Uterus (tissue), 3 donors: ENCODE measurements at regions not wholly inside any gene's neighbourhood (a gene's known extent, or its start where the extent isn't known, plus 50 kb on each side); places are given as distances from the start of the nearest gene placed in this dataset.

Experiments
- DNase-seq, 2 donors: peaks; one replicate each; pipeline ENCODE4 v3.0.0-alpha.2; 2019 to 2020
- H3K27ac ChIP-seq, 2 donors: fragments of 200-600 bp; sonication (generic); 1 replicate in 1 of 2; 2 replicates in 1 of 2; pipeline ENCODE4 v1.5.1; 2016 to 2018
- H3K27me3 ChIP-seq, 2 donors: fragments of 200-600 bp; sonication (generic); one replicate each; pipeline ENCODE4 v1.5.1; 2018 to 2019; ENCODE audit warnings: control low read depth in 1 of 2
- H3K36me3 ChIP-seq, 2 donors: fragments of 200-600 bp; sonication (generic); one replicate each; pipeline ENCODE4 v1.5.1; 2019; ENCODE audit warnings: control low read depth in 1 of 2
- H3K4me1 ChIP-seq, 2 donors: fragments of 200-600 bp; sonication (generic); one replicate each; pipeline ENCODE4 v1.5.1; 2018 to 2019; ENCODE audit warnings: control low read depth in 1 of 2
- H3K4me3 ChIP-seq, 2 donors: fragments of 200-600 bp; sonication (generic); 1 replicate in 1 of 2; 2 replicates in 1 of 2; pipeline ENCODE4 v1.5.1; 2018 to 2019; ENCODE audit warnings: mild to moderate bottlenecking in 1 of 2
- H3K9me3 ChIP-seq, 2 donors: fragments of 200-600 bp; sonication (generic); one replicate each; pipeline ENCODE4 v1.5.1; 2019; ENCODE audit warnings: control low read depth in 1 of 2
- CTCF ChIP-seq, 4 experiments: fragments of 200-600 bp in 2 of 4; fragments of 450-650 bp in 2 of 4; sonication (generic) in 2 of 4; IDR thresholded peaks; one replicate each; pipeline ENCODE4 v1.5.1; 2016 to 2019; ENCODE audit warnings: antibody characterized with exemption in 4 of 4, mild to moderate bottlenecking in 2 of 4, moderate library complexity in 1 of 4
- POLR2A ChIP-seq, 2 donors: fragments of 450-650 bp; IDR thresholded peaks; one replicate each; pipeline ENCODE4 v1.6.1; 2016; ENCODE audit warnings: antibody characterized with exemption in 2 of 2, mild to moderate bottlenecking in 1 of 2, moderate library complexity in 1 of 2
- intact Hi-C: fragments of 100-400 bp; cut with DNase I; formaldehyde crosslinking; loops from one replicate; pipeline ENCODE4 v1.15.1; 2023; ENCODE audit warnings: low total_unique reads
- donor health status: DM: yes; HTN: yes; CAD: no.

DNA sequence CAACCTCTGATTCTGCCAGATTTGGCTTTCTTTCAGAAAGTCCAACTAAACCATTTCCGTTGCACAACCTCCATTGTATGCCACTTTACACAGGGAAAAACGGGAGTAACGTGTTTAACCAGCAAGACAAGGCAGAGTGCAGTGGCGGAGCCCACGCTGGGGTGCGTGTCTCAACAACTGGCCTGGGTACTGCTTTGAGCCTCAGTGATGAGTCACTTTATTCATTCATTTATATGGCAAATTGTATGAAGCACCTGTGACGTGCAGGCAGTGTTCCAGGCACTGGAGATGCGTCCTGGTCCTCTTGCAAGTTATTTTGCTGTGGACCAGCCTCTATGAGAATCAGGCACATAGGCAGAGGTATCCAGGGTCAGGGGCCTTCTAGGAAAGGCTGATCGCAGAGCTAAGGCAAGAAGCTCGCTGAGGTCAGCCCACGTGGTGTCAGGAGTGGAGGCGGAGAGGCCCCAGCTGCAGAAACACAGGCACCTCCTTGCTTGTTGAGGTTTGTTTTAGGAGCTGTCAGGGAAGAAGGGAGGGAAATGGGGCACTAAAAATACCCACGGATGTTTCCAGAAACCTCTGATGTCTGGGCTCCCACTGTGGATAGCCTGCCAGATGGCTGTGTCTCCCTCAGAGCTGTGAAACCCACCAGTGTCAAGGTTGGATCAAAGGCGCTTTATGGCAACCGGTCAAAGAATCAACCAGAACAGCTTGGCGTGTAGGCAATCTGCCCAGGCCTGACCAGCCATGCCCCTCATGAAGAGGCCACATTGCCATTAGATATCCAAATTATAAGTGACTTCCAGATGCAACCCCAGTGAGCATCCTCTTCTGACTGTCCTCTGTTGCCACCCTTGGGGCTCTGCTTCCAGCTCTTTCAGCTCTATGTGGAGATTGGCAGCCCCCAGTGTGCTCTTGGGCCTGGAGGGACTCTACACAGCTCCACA, 157.2 kb downstream of the CD83 start:
- DNase-seq = no peak
- intact Hi-C loops = no loop called here
- Histone ChIP-seq H3K4me3 (no peak overlapping the region), H3K9me3 (no peaks in the 10 kb centered on the region), H3K27me3 (no peaks in the 10 kb centered on the region), H3K4me1 (peaks cover 0 to 8% of the 10 kb centered on the region in 2 donors), H3K27ac (no peak overlapping the region), H3K36me3 (no peaks in the 10 kb centered on the region)
- TF ChIP-seq POLR2A (IDR thresholded peaks at IDR 0.05) (no peak), CTCF (IDR thresholded peaks at IDR 0.05) (no peak)

DNA sequence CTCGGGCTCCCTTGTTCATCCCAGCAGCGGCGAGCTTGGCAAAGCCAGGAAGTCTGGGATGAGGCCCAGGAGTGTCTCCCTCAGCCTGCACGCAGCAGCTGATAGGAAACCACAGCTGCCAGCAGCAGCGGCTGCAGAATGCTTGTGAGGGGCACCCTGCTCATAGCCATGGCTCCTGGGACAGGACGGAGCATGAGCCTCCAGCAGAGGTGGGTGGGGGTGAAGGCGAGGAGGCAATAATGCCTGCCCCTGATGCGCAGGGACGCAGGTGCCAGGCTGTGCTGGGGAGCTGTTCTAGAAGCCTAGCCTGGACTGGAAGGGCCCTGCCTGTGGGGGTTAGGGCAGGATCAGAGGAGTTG, 157.9 kb downstream of the CD83 start:
- H3K27me3 ChIP-seq = no peaks in the 10 kb centered on the region
- peak in 1 of 2 donors; percentile 22 for DNase-seq
- no peaks in the 10 kb centered on the region for H3K9me3 ChIP-seq
- H3K27ac ChIP-seq = no peak overlapping the region
- H3K4me1 ChIP-seq = peaks cover 0 to 8% of the 10 kb centered on the region in 2 donors
- H3K4me3 ChIP-seq = no peak overlapping the region
- no peaks in the 10 kb centered on the region for H3K36me3 ChIP-seq
- TF ChIP-seq POLR2A (IDR thresholded peaks at IDR 0.05) (no peak), CTCF (IDR thresholded peaks at IDR 0.05) (no peak)
- intact Hi-C loops = no loop called here

GRCh38 chr6:14276071-14276470, 158.5 kb downstream of the CD83 start:
- TF ChIP-seq CTCF (IDR thresholded peaks at IDR 0.05) (no peak), POLR2A (IDR thresholded peaks at IDR 0.05) (no peak)
- no peaks in the 10 kb centered on the region for H3K36me3 ChIP-seq
- intact Hi-C loops = no loop called here
- H3K9me3 ChIP-seq = no peaks in the 10 kb centered on the region
- H3K27me3 ChIP-seq = no peaks in the 10 kb centered on the region
- no peak overlapping the region for H3K27ac ChIP-seq
- DNase-seq = no peak
- no peak overlapping the region for H3K4me3 ChIP-seq
- H3K4me1 ChIP-seq = peaks cover 0 to 8% of the 10 kb centered on the region in 2 donors

DNA sequence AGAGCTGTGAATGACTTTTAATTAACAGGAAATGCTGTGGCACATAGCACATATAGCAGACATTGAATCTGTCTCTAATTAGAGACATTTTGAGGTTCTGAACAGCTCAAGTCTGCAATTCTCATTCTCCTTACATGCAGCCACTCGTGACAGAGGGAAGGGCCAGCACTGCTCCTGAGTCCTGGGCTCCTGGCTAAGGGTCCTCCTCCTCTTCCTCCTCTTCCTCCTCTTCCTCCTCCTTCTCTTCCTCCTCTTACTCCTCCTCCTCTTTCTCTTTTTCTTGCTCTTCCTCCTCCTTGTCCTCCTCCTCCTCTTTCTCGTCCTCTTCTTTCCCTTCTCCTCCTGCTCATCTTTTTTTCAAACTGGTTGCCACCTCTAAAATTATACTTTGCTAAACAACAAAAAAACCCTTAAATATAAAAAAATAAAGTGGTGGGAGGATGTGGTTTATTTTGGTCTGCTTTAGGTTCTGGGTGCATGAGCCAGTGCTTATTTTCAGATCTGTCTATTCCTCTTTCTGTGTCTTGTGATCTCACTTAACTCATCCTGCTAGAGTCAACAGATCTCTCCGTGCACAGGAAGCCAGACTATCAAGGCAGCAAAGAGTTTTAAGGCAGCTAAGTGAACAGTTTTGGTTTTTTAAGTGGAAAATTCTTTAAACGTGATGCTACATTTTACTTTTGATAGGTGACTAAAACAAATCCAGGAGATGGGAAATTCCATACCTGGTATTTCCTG, 159.3 kb downstream of the CD83 start:
- TF ChIP-seq POLR2A (IDR thresholded peaks at IDR 0.05) = no peak
- no peak for TF ChIP-seq CTCF (IDR thresholded peaks at IDR 0.05)
- H3K27me3 ChIP-seq = no peaks in the 10 kb centered on the region
- no peaks in the 10 kb centered on the region for H3K36me3 ChIP-seq
- no peak for DNase-seq
- peaks cover 0 to 8% of the 10 kb centered on the region in 2 donors for H3K4me1 ChIP-seq
- no peak overlapping the region for H3K27ac ChIP-seq
- no peak overlapping the region for H3K4me3 ChIP-seq
- H3K9me3 ChIP-seq = no peaks in the 10 kb centered on the region
- intact Hi-C loops = no loop called here

GRCh38 chr6:14277405-14277930, 159.9 kb downstream of the CD83 start:
- H3K4me1 ChIP-seq = peaks cover 0 to 8% of the 10 kb centered on the region in 2 donors
- H3K4me3 ChIP-seq = no peak overlapping the region
- no peaks in the 10 kb centered on the region for H3K27me3 ChIP-seq
- no peak for DNase-seq
- H3K27ac ChIP-seq = no peak overlapping the region
- TF ChIP-seq CTCF (IDR thresholded peaks at IDR 0.05) (no peak), POLR2A (IDR thresholded peaks at IDR 0.05) (no peak)
- no peaks in the 10 kb centered on the region for H3K36me3 ChIP-seq
- intact Hi-C loops = no loop called here
- H3K9me3 ChIP-seq = no peaks in the 10 kb centered on the region
